Osteocyte (in vitro differentiated cells): ENCODE measurements at regions not wholly inside any gene's neighbourhood (a gene's known extent, or its start where the extent isn't known, plus 50 kb on each side); places are given as distances from the start of the nearest gene placed in this dataset.

Experiments used
- DNase-seq: peaks from one replicate; pipeline ENCODE4 v3.0.0; 2021; ENCODE audit warnings: mixed read lengths; ENCODE audit not compliant: unreplicated experiment; ENCODE audit errors: extremely low spot score
- H3K27ac Mint-ChIP-seq: one replicate; pipeline ENCODE4 v1.8.0; 2021; ENCODE audit warnings: mild to moderate bottlenecking, mixed read lengths; ENCODE audit not compliant: unreplicated experiment
- H3K27me3 Mint-ChIP-seq: one replicate; pipeline ENCODE4 v1.8.0; 2021; ENCODE audit warnings: mixed read lengths; ENCODE audit not compliant: unreplicated experiment
- H3K36me3 Mint-ChIP-seq: one replicate; pipeline ENCODE4 v1.8.0; 2021; ENCODE audit warnings: mixed read lengths; ENCODE audit not compliant: unreplicated experiment
- H3K4me1 Mint-ChIP-seq: one replicate; pipeline ENCODE4 v1.8.0; 2021; ENCODE audit warnings: mixed read lengths; ENCODE audit not compliant: unreplicated experiment
- H3K4me3 Mint-ChIP-seq: one replicate; pipeline ENCODE4 v1.8.0; 2021; ENCODE audit warnings: mild to moderate bottlenecking, moderate library complexity, mixed read lengths; ENCODE audit not compliant: unreplicated experiment
- H3K9me3 Mint-ChIP-seq: one replicate; pipeline ENCODE4 v1.8.0; 2021; ENCODE audit warnings: mixed read lengths; ENCODE audit not compliant: unreplicated experiment
- CTCF ChIP-seq: fragments of 200-600 bp; sonication (generic); IDR thresholded peaks from 2 replicates; pipeline ENCODE4 v1.5.0; 2021; ENCODE audit warnings: antibody characterized with exemption, mild to moderate bottlenecking, moderate library complexity

- Mint-ChIP-seq H3K4me3 (no peak overlapping the region), H3K27ac (no peak overlapping the region), H3K36me3 (no peaks in the 10 kb centered on the region), H3K9me3 (no peaks in the 10 kb centered on the region), H3K27me3 (no peaks in the 10 kb centered on the region), H3K4me1 (peaks cover 45% of the 10 kb centered on the region)
- DNase-seq = no peak
- TF ChIP-seq CTCF = no peak
Observed at GRCh38 chr22:27296091-27296675, 505.4 kb downstream of the MN1 start.

- H3K27me3 Mint-ChIP-seq = no peaks in the 10 kb centered on the region
- H3K9me3 Mint-ChIP-seq = no peaks in the 10 kb centered on the region
- H3K36me3 Mint-ChIP-seq = no peaks in the 10 kb centered on the region
- TF ChIP-seq CTCF = no peak
- no peak for DNase-seq
- peak overlapping the region; percentile 42 for H3K27ac Mint-ChIP-seq
- H3K4me3 Mint-ChIP-seq = no peak overlapping the region
- H3K4me1 Mint-ChIP-seq = peaks cover 45% of the 10 kb centered on the region
Observed at GRCh38 chr22:27297125-27297524, 504.4 kb downstream of the MN1 start.

GRCh38 chr22:27298332-27298731, 503.2 kb downstream of the MN1 start:
- no peak for TF ChIP-seq CTCF
- Mint-ChIP-seq H3K27me3 (no peaks in the 10 kb centered on the region), H3K4me3 (no peak overlapping the region), H3K9me3 (no peaks in the 10 kb centered on the region), H3K36me3 (no peaks in the 10 kb centered on the region), H3K4me1 (peaks cover 42% of the 10 kb centered on the region), H3K27ac (peak overlapping the region; percentile 63)
- no peak for DNase-seq

DNA sequence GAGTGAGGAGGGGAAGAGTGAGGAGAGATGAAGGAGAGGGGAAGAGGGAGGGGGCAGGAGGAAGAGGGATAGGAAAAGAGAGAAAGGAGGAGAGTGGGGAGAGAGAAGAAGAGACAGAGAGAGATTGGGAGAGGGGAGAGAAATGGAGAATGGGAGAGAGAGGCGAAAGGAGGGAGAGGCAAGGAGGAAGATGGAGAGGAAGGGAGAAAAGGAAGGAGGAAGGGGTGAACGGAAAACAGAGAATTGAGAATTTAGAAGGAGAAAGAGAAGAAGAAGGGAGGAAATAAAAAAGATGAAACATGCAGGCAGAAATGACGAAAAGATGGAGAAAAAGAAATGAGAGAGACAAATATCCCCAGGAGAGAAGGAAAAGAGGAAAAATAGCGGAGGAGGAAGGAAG, 502.8 kb downstream of the MN1 start:
- no peak for DNase-seq
- no peaks in the 10 kb centered on the region for H3K36me3 Mint-ChIP-seq
- no peak for TF ChIP-seq CTCF
- H3K27ac Mint-ChIP-seq = peak overlapping the region; percentile 63
- H3K27me3 Mint-ChIP-seq = no peaks in the 10 kb centered on the region
- peaks cover 42% of the 10 kb centered on the region for H3K4me1 Mint-ChIP-seq
- H3K4me3 Mint-ChIP-seq = peak overlapping the region; percentile 56
- no peaks in the 10 kb centered on the region for H3K9me3 Mint-ChIP-seq

- DNase-seq = no peak
Observed at GRCh38 chr22:27299181-27300085, 502.1 kb downstream of the MN1 start.

More at GRCh38 chr22:27299181-27300085, 502.1 kb downstream of the MN1 start:
- Mint-ChIP-seq H3K4me3 (peak overlapping the region; percentile 56), H3K27ac (peak overlapping the region; percentile 63), H3K27me3 (no peaks in the 10 kb centered on the region), H3K4me1 (peaks cover 42% of the 10 kb centered on the region), H3K36me3 (no peaks in the 10 kb centered on the region), H3K9me3 (no peaks in the 10 kb centered on the region)
- TF ChIP-seq CTCF = no peak
